GM18505 (cell line): ENCODE measurements at regions not wholly inside any gene's neighbourhood (a gene's known extent, or its start where the extent isn't known, plus 50 kb on each side); places are given as distances from the start of the nearest gene placed in this dataset.

ENCODE experiments used
- ATAC-seq: cut with Tn5 transposase; IDR thresholded peaks from one replicate; pipeline ENCODE4 v1.9.1; 2021; ENCODE audit not compliant: unreplicated experiment
- POLR2A ChIP-seq: IDR thresholded peaks from 4 replicates; pipeline ENCODE4 v1.6.1; 2011; ENCODE audit warnings: borderline replicate concordance; ENCODE audit not compliant: insufficient read depth, insufficient read length; ENCODE audit errors: extremely low read depth

- no peak for TF ChIP-seq POLR2A
- ATAC-seq = no peak
These were observed 98.2 kb upstream of the SCEL start for GRCh38 chr13:77437267-77437666.

- no peak for TF ChIP-seq POLR2A
- no peak for ATAC-seq
These were observed 101.2 kb upstream of the SCEL start for GRCh38 chr13:77434289-77434688.

GRCh38 chr13:77431449-77431848, 104.1 kb upstream of the SCEL start:
- ATAC-seq = no peak
- no peak for TF ChIP-seq POLR2A

- no peak for TF ChIP-seq POLR2A
- peak; percentile 38 for ATAC-seq
These were observed 103.6 kb upstream of the MYCBP2 start for GRCh38 chr13:77430377-77430951.

GRCh38 chr13:77429320-77430142, 102.6 kb upstream of the MYCBP2 start:
- ATAC-seq = peak; percentile 73
- TF ChIP-seq POLR2A = peak; percentile 32

GRCh38 chr13:77425705-77426104, 98.8 kb upstream of the MYCBP2 start:
- no peak for TF ChIP-seq POLR2A
- no peak for ATAC-seq

GRCh38 chr13:77423296-77423695, 96.4 kb upstream of the MYCBP2 start:
- no peak for TF ChIP-seq POLR2A
- ATAC-seq = no peak

- TF ChIP-seq POLR2A = no peak
- no peak for ATAC-seq
These were observed 95.8 kb upstream of the MYCBP2 start for GRCh38 chr13:77422724-77423123.

GRCh38 chr13:77417897-77418296, 91.0 kb upstream of the MYCBP2 start:
- ATAC-seq = no peak
- TF ChIP-seq POLR2A = no peak

- ATAC-seq = no peak
- no peak for TF ChIP-seq POLR2A
These were observed 89.8 kb upstream of the MYCBP2 start for GRCh38 chr13:77416666-77417212.

GRCh38 chr13:77415253-77416071, 88.6 kb upstream of the MYCBP2 start:
- peak; percentile 28 for TF ChIP-seq POLR2A
- ATAC-seq = peak; percentile 81

GRCh38 chr13:77412860-77413259, 86.0 kb upstream of the MYCBP2 start:
- no peak for ATAC-seq
- no peak for TF ChIP-seq POLR2A

GRCh38 chr13:77412116-77412635, 85.3 kb upstream of the MYCBP2 start:
- no peak for ATAC-seq
- TF ChIP-seq POLR2A = no peak
